ENCODE measurements at regions not wholly inside any gene's neighbourhood (a gene's known extent, or its start where the extent isn't known, plus 50 kb on each side); places are given as distances from the start of the nearest gene placed in this dataset.

DNA sequence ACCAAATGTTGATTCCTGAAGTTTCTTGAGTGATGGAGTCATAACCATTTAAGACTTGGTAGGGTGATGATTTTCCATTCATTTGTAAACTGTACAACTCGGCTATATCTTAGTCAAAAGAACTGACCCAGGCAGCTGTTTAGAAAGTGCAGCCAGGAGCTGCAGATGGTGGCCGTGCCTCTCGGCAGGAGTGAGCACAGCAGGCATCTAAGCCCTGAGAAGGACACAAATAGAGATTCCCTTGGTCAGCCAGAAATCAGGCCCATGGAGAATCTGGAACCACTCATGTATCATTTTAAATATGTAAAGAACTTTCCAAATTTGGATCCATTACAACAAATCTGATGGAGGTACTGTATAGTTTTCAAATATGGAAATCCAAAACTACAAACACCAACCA lies 177.0 kb upstream of the AKR1E2 start:
- TF ChIP-seq POLR2A (IDR thresholded peaks at IDR 0.05) (no peak), EP300 (IDR thresholded peaks at IDR 0.05) (no peak)
- TF ChIP-seq, protein P1, sequence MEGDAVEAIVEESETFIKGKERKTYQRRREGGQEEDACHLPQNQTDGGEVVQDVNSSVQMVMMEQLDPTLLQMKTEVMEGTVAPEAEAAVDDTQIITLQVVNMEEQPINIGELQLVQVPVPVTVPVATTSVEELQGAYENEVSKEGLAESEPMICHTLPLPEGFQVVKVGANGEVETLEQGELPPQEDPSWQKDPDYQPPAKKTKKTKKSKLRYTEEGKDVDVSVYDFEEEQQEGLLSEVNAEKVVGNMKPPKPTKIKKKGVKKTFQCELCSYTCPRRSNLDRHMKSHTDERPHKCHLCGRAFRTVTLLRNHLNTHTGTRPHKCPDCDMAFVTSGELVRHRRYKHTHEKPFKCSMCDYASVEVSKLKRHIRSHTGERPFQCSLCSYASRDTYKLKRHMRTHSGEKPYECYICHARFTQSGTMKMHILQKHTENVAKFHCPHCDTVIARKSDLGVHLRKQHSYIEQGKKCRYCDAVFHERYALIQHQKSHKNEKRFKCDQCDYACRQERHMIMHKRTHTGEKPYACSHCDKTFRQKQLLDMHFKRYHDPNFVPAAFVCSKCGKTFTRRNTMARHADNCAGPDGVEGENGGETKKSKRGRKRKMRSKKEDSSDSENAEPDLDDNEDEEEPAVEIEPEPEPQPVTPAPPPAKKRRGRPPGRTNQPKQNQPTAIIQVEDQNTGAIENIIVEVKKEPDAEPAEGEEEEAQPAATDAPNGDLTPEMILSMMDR (IDR thresholded peaks at IDR 0.05) = no peak
